PC-9 (cell line): ENCODE measurements at regions not wholly inside any gene's neighbourhood (a gene's known extent, or its start where the extent isn't known, plus 50 kb on each side); places are given as distances from the start of the nearest gene placed in this dataset.

Source experiments
- EZH2 ChIP-seq: fragments of 200-600 bp; sonication (generic); IDR thresholded peaks from 2 replicates; pipeline ENCODE4 v1.8.0; 2017; ENCODE audit warnings: antibody characterized with exemption, low read depth
- TF ChIP-seq, protein P1 (sequence below): fragments of 200-600 bp; sonication (generic); conservative IDR thresholded peaks from 2 replicates; pipeline ENCODE4 v1.6.1; 2017; ENCODE audit warnings: mixed run types, antibody characterized with exemption, mild to moderate bottlenecking, moderate library complexity

GRCh38 chr5:88503041-88503345, 234.3 kb upstream of the TMEM161B start:
- TF ChIP-seq, protein P1, sequence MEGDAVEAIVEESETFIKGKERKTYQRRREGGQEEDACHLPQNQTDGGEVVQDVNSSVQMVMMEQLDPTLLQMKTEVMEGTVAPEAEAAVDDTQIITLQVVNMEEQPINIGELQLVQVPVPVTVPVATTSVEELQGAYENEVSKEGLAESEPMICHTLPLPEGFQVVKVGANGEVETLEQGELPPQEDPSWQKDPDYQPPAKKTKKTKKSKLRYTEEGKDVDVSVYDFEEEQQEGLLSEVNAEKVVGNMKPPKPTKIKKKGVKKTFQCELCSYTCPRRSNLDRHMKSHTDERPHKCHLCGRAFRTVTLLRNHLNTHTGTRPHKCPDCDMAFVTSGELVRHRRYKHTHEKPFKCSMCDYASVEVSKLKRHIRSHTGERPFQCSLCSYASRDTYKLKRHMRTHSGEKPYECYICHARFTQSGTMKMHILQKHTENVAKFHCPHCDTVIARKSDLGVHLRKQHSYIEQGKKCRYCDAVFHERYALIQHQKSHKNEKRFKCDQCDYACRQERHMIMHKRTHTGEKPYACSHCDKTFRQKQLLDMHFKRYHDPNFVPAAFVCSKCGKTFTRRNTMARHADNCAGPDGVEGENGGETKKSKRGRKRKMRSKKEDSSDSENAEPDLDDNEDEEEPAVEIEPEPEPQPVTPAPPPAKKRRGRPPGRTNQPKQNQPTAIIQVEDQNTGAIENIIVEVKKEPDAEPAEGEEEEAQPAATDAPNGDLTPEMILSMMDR: no peak
- no peak for TF ChIP-seq EZH2
